B cell (primary cell): ENCODE measurements at regions not wholly inside any gene's neighbourhood (a gene's known extent, or its start where the extent isn't known, plus 50 kb on each side); places are given as distances from the start of the nearest gene placed in this dataset.

Source experiments
- ATAC-seq: fragments of 200-7000 bp; cut with Tn5 transposase; one replicate; pipeline ENCODE4 v1.10.0; 2021; ENCODE audit warnings: low read depth, mild to moderate bottlenecking, moderate number of reproducible peaks, moderate library complexity
- CTCF ChIA-PET: fragments of 350-600 bp; sonication (Branson Sonifier 250); formaldehyde crosslinking; loops from one replicate; lab custom pipeline; 2021; ENCODE audit warnings: antibody characterized with exemption, inconsistent platforms; lab: Charles Lee
- POLR2A ChIA-PET: fragments of 350-600 bp; sonication (Branson Sonifier 250); formaldehyde crosslinking; loops from one replicate; lab custom pipeline; 2021; ENCODE audit warnings: antibody characterized with exemption; lab: Charles Lee
- DNase-seq: peaks from one replicate; pipeline ENCODE4 v3.0.0; 2013
- H2AFZ ChIP-seq: 2 replicates; pipeline ENCODE4 v1.6.1; 2012; ENCODE audit warnings: mild to moderate bottlenecking, low read depth, low read length; ENCODE audit not compliant: insufficient read depth, poor library complexity, severe bottlenecking
- H3K27ac ChIP-seq, 2 donors: 1 replicate in 1 of 2; 2 replicates in 1 of 2; pipeline ENCODE4 v1.5.1; 2012 to 2013; ENCODE audit warnings: low read length in 2 of 2, mild to moderate bottlenecking in 2 of 2, moderate library complexity in 1 of 2
- H3K27me3 ChIP-seq, 4 experiments: fragments of 200-600 bp in 1 of 4; sonication (generic) in 1 of 4; replicated peaks in 1 of 4; 1 replicate in 2 of 4; 2 replicates in 2 of 4; pipeline versions ENCODE4 v1.6.1 to v1.7.0; 2013 to 2016; ENCODE audit warnings: low read length in 3 of 4, mild to moderate bottlenecking in 2 of 4, mixed read lengths in 1 of 4, moderate library complexity in 1 of 4; ENCODE audit not compliant: insufficient read depth in 4 of 4, control insufficient read depth in 3 of 4; ENCODE audit errors: control extremely low read depth in 1 of 4
- H3K36me3 ChIP-seq, 2 experiments: replicated peaks in 1 of 2; 1 replicate in 1 of 2; 2 replicates in 1 of 2; pipeline versions ENCODE4 v1.6.1 to v1.7.1; 2013; ENCODE audit warnings: low read length in 1 of 2; ENCODE audit not compliant: insufficient read depth in 2 of 2, control insufficient read depth in 1 of 2; ENCODE audit errors: control extremely low read depth in 1 of 2, extremely low read depth in 1 of 2
- H3K4me1 ChIP-seq, 2 donors: fragments of 200-600 bp in 1 of 2; sonication (generic) in 1 of 2; 1 replicate in 1 of 2; 2 replicates in 1 of 2; pipeline versions ENCODE4 v1.5.1 to v1.6.1; 2013 to 2017; ENCODE audit warnings: low read length in 2 of 2; ENCODE audit not compliant: control insufficient read depth in 2 of 2, insufficient read depth in 2 of 2
- H3K4me2 ChIP-seq: replicated peaks from 2 replicates; pipeline ENCODE3; 2012; ENCODE audit warnings: mild to moderate bottlenecking, low read depth, low read length; ENCODE audit not compliant: poor library complexity, severe bottlenecking
- H3K4me3 ChIP-seq, 5 experiments: fragments of 200-600 bp in 1 of 5; sonication (generic) in 1 of 5; 1 replicate in 3 of 5; 2 replicates in 2 of 5; pipeline versions ENCODE4 v1.5.1 to v1.7.0; 2011 to 2016; ENCODE audit warnings: low read length in 4 of 5, mild to moderate bottlenecking in 4 of 5, low read depth in 2 of 5, control low read depth in 1 of 5, moderate library complexity in 1 of 5; ENCODE audit not compliant: insufficient read depth in 1 of 5; ENCODE audit errors: control extremely low read depth in 1 of 5, extremely low read depth in 1 of 5
- H3K79me2 ChIP-seq: fragments of 200-600 bp; sonication (generic); one replicate; pipeline ENCODE4 v1.6.0; 2016; ENCODE audit warnings: low read length; ENCODE audit not compliant: control insufficient read depth, insufficient read depth
- H3K9ac ChIP-seq: fragments of 200-600 bp; sonication (generic); 2 replicates; pipeline ENCODE4 v1.6.1; 2017; ENCODE audit warnings: mild to moderate bottlenecking, low read length, moderate library complexity
- H3K9me3 ChIP-seq, 3 donors: one replicate each; pipeline versions ENCODE4 v1.6.1 to v1.7.1; 2013; ENCODE audit warnings: low read length in 2 of 3; ENCODE audit not compliant: control insufficient read depth in 2 of 3, insufficient read depth in 1 of 3; ENCODE audit errors: control extremely low read depth in 1 of 3
- H4K20me1 ChIP-seq: 2 replicates; pipeline ENCODE4 v1.6.0; 2012; ENCODE audit warnings: mild to moderate bottlenecking, low read length; ENCODE audit not compliant: insufficient read depth, control insufficient read depth, poor library complexity, severe bottlenecking
- H3K27ac Mint-ChIP-seq: one replicate; pipeline ENCODE4 v1.8.0; 2021; ENCODE audit warnings: mixed read lengths
- H3K27me3 Mint-ChIP-seq: one replicate; pipeline ENCODE4 v1.8.0; 2021; ENCODE audit warnings: mixed read lengths
- H3K4me1 Mint-ChIP-seq: one replicate; pipeline ENCODE4 v1.8.0; 2021; ENCODE audit warnings: mixed read lengths
- H3K4me3 Mint-ChIP-seq: one replicate; pipeline ENCODE4 v1.8.0; 2021; ENCODE audit warnings: mixed read lengths
- H3K9me3 Mint-ChIP-seq: one replicate; pipeline ENCODE4 v1.8.0; 2022; ENCODE audit warnings: mixed read lengths; ENCODE audit not compliant: insufficient read depth
- EZH2 ChIP-seq: IDR thresholded peaks from 2 replicates; pipeline ENCODE4 v1.6.1; 2012; ENCODE audit warnings: borderline replicate concordance, low read depth, mild to moderate bottlenecking, moderate library complexity, low read length; ENCODE audit not compliant: insufficient read depth, poor library complexity, severe bottlenecking
- WGBS: methylation state at CpG from one replicate; pipeline ENCODE4 v1.1.5; 2013; ENCODE audit warnings: missing lambda C conversion rate; ENCODE audit not compliant: insufficient coverage; 5-methylcytosine and 5-hydroxymethylcytosine counted together
- intact Hi-C: fragments of 100-400 bp; cut with micrococcal nuclease; formaldehyde crosslinking; loops from one replicate; pipeline ENCODE4 v1.10.0; 2022
- TF ChIP-seq, protein P1 (sequence below): fragments of 200-600 bp; IDR thresholded peaks from one replicate; pipeline ENCODE4 v1.8.0; 2022; ENCODE audit warnings: antibody characterized with exemption, mild to moderate bottlenecking

DNA sequence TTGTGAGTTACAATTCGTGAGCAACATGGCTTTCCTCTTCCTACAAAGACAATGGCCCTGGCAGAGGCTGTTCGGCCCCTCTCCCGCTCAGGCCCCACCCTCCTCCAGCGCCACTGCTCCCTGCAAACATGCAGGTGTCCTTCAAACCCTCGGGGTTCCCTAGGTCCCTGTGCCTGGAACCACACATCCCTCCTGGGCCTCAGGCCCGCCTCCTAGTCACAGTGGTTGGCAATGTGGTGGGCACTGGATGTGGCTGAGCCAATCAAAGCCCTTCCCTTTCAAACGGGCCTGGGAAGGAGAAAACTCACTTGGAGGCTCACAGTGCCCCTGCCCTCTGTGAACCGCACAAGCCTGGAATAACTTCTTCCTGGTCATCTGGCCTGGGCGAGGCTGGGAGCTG is 147.2 kb downstream of the TFAP2C start:
- ATAC-seq (no peak), DNase-seq (no peak)
- H3K79me2 ChIP-seq, result no peaks in the 10 kb centered on the region
- no peaks in the 10 kb centered on the region for H3K9me3 ChIP-seq
- intact Hi-C loops, result no loop called here
- H3K27me3 ChIP-seq, result no peaks in the 10 kb centered on the region
- CTCF ChIA-PET, result no interaction called here
- no peak overlapping the region for H2AFZ ChIP-seq
- no peak overlapping the region for H3K27ac ChIP-seq
- Mint-ChIP-seq H3K27me3 (peaks cover 3% of the 10 kb centered on the region), H3K9me3 (no peaks in the 10 kb centered on the region), H3K27ac (no peak overlapping the region), H3K4me3 (no peak overlapping the region), H3K4me1 (no peaks in the 10 kb centered on the region)
- H4K20me1 ChIP-seq, result no peaks in the 10 kb centered on the region
- TF ChIP-seq, protein P1, sequence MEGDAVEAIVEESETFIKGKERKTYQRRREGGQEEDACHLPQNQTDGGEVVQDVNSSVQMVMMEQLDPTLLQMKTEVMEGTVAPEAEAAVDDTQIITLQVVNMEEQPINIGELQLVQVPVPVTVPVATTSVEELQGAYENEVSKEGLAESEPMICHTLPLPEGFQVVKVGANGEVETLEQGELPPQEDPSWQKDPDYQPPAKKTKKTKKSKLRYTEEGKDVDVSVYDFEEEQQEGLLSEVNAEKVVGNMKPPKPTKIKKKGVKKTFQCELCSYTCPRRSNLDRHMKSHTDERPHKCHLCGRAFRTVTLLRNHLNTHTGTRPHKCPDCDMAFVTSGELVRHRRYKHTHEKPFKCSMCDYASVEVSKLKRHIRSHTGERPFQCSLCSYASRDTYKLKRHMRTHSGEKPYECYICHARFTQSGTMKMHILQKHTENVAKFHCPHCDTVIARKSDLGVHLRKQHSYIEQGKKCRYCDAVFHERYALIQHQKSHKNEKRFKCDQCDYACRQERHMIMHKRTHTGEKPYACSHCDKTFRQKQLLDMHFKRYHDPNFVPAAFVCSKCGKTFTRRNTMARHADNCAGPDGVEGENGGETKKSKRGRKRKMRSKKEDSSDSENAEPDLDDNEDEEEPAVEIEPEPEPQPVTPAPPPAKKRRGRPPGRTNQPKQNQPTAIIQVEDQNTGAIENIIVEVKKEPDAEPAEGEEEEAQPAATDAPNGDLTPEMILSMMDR, result no peak
- no peak for TF ChIP-seq EZH2
- 83% methylated on average over 7 of the region's 9 CpGs for WGBS
- no peak overlapping the region for H3K4me2 ChIP-seq
- no peak overlapping the region for H3K9ac ChIP-seq
- POLR2A ChIA-PET, result no interaction called here
- no peaks in the 10 kb centered on the region for H3K4me1 ChIP-seq
- H3K36me3 ChIP-seq, result no peaks in the 10 kb centered on the region
- no peak overlapping the region for H3K4me3 ChIP-seq

DNA sequence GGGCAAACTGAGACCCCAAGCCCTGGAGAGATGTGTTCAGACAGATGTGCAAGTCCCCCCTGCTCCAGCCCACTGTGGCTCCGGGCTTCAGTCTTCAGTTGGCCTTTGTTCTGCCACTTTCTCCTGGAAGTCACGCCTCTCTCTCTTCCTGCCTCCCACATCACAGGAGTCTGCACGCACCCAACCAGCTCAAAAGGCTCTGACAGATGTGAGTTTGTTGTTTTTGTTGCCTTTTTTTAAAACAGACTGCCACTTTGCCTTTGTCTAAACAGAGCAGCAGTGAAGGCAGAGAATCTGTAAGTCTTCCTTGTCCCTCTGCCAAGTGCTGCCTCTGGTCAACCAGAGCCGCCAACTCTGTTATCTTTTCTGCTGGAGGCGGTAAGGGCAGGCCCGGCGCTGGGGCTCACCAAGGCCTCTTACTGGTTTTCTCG is 149.7 kb downstream of the TFAP2C start:
- H3K79me2 ChIP-seq, result no peaks in the 10 kb centered on the region
- intact Hi-C loops, result no loop called here
- no peaks in the 10 kb centered on the region for H3K36me3 ChIP-seq
- no peak overlapping the region for H3K27ac Mint-ChIP-seq
- H3K9me3 ChIP-seq, result no peaks in the 10 kb centered on the region
- 59% methylated on average over 5 of the region's 8 CpGs for WGBS
- H3K4me3 ChIP-seq, result no peak overlapping the region
- no peak overlapping the region for H3K4me3 Mint-ChIP-seq
- peaks cover 7% of the 10 kb centered on the region for H3K27me3 Mint-ChIP-seq
- H3K9ac ChIP-seq, result no peak overlapping the region
- ChIA-PET POLR2A (no interaction called here), CTCF (no interaction called here)
- DNase-seq, result no peak
- H4K20me1 ChIP-seq, result no peaks in the 10 kb centered on the region
- H3K27ac ChIP-seq, result no peak overlapping the region
- H3K4me1 Mint-ChIP-seq, result no peaks in the 10 kb centered on the region
- H3K9me3 Mint-ChIP-seq, result no peaks in the 10 kb centered on the region
- no peaks in the 10 kb centered on the region for H3K4me1 ChIP-seq
- no peak overlapping the region for H2AFZ ChIP-seq
- ATAC-seq, result no peak
- TF ChIP-seq, protein P1, result no peak
- no peak for TF ChIP-seq EZH2
- H3K27me3 ChIP-seq, result no peaks in the 10 kb centered on the region
- no peak overlapping the region for H3K4me2 ChIP-seq
